Hippocampal formation (tissue), 2 donors: ENCODE measurements at regions not wholly inside any gene's neighbourhood (a gene's known extent, or its start where the extent isn't known, plus 50 kb on each side); places are given as distances from the start of the nearest gene placed in this dataset.
"Not testable (repeated sequence)": the region's sequence is repeated elsewhere in the genome, so short reads cannot be mapped to it uniquely, and the experiment has no call there.

Experiments
- DNase-seq, 2 donors: peaks; one replicate each; lab custom pipeline; 2025; lab: John Stamatoyannopoulos, UW

GRCh38 chr10:109809954-109810353 lies 113.4 kb downstream of the XPNPEP1 start:
- not testable (repeated sequence) for DNase-seq

DNA sequence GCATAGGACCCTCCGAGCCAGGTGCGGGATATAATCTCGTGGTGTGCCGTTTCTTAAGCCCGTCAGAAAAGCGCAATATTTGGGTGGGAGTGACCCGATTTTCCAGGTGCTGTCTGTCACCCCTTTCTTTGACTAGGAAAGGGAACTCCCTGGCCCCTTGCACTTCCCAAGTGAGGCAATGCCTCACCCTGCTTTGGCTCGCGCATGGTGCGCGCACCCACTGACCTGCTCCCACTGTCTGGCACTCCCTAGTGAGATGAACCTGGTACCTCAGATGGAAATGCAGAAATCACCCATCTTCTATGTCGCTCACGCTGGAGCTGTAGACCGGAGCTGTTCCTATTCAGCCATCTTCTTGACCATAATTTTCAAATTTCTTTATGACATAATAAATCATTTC lies 122.1 kb downstream of the XPNPEP1 start:
- not testable (repeated sequence) for DNase-seq

GRCh38 chr10:109790647-109791046 lies 132.7 kb downstream of the XPNPEP1 start:
- no peak for DNase-seq

DNA sequence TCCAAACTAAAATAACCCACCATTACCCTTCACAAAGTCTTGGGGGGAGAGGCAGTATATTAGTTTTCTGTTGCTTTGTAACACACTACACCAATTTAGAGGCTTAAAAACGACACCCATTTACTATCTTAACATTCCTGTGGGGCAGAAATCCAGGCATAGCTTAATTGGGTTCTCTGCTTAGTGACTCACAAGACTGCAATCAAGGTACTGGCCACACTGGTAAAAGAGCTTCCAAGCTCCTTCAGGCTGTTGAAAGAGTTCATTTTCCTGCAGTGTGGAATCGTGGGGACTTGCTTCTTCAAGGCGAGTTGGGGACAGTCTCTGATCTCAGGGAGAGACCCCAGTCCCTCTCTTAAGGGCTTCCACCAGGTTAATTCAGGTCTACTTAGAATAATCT lies 139.1 kb downstream of the XPNPEP1 start:
- no peak for DNase-seq

DNA sequence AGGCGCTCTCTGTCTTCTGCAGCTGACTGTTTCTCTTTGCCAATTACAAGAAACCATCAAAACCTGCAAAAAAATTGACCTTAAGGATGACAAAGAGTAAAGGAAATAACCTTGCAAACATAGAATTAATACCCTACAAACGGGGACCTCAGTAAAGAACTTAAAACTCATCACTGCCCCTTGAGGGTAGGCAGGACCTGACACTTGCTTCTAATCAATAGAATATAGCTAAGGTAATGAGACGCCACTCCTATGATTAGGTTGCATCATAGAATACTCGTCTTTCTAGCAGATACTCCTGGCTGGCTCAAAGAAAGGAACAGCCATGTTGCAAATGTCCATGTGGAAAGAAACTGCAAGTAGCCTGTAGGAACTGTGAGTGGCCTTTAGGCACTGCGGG lies 140.0 kb downstream of the XPNPEP1 start:
- DNase-seq, result no peak

GRCh38 chr10:109780997-109781396 lies 142.3 kb downstream of the XPNPEP1 start:
- DNase-seq, result no peak

- DNase-seq, result no peak
Measured at GRCh38 chr10:109778993-109779392, 144.3 kb downstream of the XPNPEP1 start.

- DNase-seq, result no peak
Measured at GRCh38 chr10:109774121-109774440, 149.2 kb downstream of the XPNPEP1 start.

GRCh38 chr10:109773288-109774120 lies 149.8 kb downstream of the XPNPEP1 start:
- DNase-seq, result peak in 1 of 2 donors; percentile 18

DNA sequence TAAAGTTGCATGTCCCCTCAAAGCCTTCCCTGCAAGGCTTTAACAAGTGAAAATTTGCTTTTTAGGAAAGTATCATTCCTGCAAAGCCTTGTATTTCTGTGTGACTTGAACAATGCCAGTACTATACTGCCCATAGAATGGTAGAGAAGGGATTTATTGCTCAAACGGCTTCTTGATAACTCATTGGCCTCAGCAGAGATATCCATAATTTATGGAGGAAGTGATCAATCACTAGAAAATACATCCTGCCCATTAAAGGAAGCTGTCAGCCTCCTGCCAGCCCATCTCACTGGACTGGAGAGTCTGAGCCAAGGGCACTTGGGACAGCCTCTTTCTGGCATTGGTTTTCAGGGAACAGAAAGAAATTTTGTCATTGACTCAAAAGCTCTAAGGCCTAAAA lies 152.6 kb downstream of the XPNPEP1 start:
- DNase-seq, result no peak

GRCh38 chr10:109769966-109770365 lies 153.3 kb downstream of the XPNPEP1 start:
- DNase-seq, result no peak

GRCh38 chr10:109765838-109766237 lies 157.5 kb downstream of the XPNPEP1 start:
- no peak for DNase-seq

- no peak for DNase-seq
Measured at GRCh38 chr10:109762555-109762954, 160.8 kb downstream of the XPNPEP1 start.

- DNase-seq, result not testable (repeated sequence)
Measured at GRCh38 chr10:109757670-109758069, 165.6 kb downstream of the XPNPEP1 start.

- DNase-seq, result peak in 1 of 2 donors; percentile 13
Measured at GRCh38 chr10:109746861-109747260, 176.4 kb downstream of the XPNPEP1 start.

- no peak for DNase-seq
Measured at GRCh38 chr10:109744020-109744419, 179.3 kb downstream of the XPNPEP1 start.

- no peak for DNase-seq
Measured at GRCh38 chr10:109743574-109743973, 179.7 kb downstream of the XPNPEP1 start.

- DNase-seq, result no peak
Measured at GRCh38 chr10:109743146-109743545, 180.2 kb downstream of the XPNPEP1 start.

- DNase-seq, result no peak
Measured at GRCh38 chr10:109741712-109742111, 181.6 kb downstream of the XPNPEP1 start.

DNA sequence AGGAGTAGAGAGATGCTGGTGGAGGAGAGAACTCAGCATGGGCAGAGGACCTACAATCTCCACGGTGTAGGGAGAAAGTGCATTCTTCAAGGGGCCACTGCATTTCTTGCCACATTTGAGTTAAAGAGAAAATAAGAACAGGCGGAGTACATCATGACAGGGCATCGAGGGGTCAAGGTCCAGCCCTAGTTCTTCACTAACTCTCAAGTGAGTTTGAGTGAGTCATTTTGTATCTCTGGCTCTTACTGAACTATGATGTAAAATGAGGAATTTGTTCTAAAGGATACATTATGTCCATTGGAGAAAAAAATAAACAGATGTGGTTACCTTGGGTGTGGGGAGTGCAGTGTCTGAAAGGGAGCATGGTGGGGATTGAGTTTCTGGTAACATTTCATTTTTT lies 182.9 kb downstream of the XPNPEP1 start:
- DNase-seq, result no peak

DNA sequence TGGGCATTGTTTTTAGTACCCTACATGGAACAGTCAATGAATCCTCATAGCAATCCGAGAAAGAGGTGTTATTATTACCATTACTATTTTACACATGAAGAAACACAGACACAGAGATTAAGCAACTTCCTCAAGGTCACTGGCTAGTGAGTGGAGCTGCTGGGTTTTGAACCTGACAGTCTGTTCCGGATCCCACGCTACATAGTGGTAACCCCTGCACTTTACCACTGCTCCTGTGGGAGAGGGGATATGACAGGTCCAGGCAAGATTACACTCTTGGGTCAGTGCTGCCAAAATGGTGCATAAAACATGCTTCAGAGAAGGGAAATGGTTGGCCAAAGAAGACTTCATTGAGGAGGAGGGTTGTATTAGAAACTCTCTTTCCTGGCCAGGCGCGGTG lies 185.7 kb downstream of the XPNPEP1 start:
- DNase-seq, result no peak

DNA sequence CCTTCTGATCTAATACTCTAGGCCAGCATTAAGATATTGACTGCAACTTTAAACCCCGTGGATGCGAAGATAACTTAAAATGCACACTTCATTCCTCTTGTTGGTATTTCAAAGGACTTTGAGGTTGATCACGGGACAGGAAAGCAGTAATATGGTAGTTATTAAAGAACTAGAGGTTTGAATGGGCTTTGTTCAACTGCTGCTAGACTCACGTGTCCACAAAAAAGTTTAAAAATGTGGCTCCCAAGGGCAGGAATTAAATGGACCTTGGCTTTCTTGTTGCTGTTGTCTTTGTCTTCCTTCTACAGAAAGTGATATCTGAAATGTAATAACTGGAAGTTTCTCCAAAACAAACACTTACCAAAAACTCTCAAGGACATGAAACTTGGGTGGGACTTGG lies 186.3 kb downstream of the XPNPEP1 start:
- DNase-seq, result no peak

- no peak for DNase-seq
Measured at GRCh38 chr10:109735776-109736175, 187.5 kb downstream of the XPNPEP1 start.
